Gastroesophageal sphincter (tissue), 4 donors: ENCODE measurements at regions not wholly inside any gene's neighbourhood (a gene's known extent, or its start where the extent isn't known, plus 50 kb on each side); places are given as distances from the start of the nearest gene placed in this dataset.

Experiments
- ATAC-seq: fragments of 150-250 bp; one replicate; pipeline ENCODE4 v1.9.1; 2016; ENCODE audit warnings: mild to moderate bottlenecking, moderate library complexity
- H3K27ac ChIP-seq, 4 donors: fragments of 200-600 bp; sonication (generic) in 3 of 4; 1 replicate in 3 of 4; 2 replicates in 1 of 4; pipeline ENCODE4 v1.5.1; 2016 to 2019
- H3K27me3 ChIP-seq: fragments of 200-600 bp; sonication (generic); one replicate; pipeline ENCODE4 v1.5.1; 2019
- H3K36me3 ChIP-seq, 2 donors: fragments of 200-600 bp; sonication (generic); one replicate each; pipeline ENCODE4 v1.5.1; 2019; ENCODE audit warnings: control low read depth in 1 of 2
- H3K4me1 ChIP-seq, 3 donors: fragments of 200-600 bp; sonication (generic); 1 replicate in 2 of 3; 2 replicates in 1 of 3; pipeline ENCODE4 v1.5.1; 2016 to 2019; ENCODE audit warnings: control low read depth in 2 of 3
- H3K4me3 ChIP-seq, 2 donors: fragments of 200-600 bp; sonication (generic); one replicate each; pipeline ENCODE4 v1.5.1; 2019; ENCODE audit warnings: mild to moderate bottlenecking in 1 of 2, moderate library complexity in 1 of 2
- H3K9me3 ChIP-seq, 3 donors: fragments of 200-600 bp; sonication (generic); one replicate each; pipeline ENCODE4 v1.5.1; 2017 to 2019; ENCODE audit warnings: control low read depth in 2 of 3
- CTCF ChIP-seq, 4 experiments: fragments of 200-600 bp in 2 of 4; fragments of 450-650 bp in 2 of 4; sonication (generic) in 1 of 4; IDR thresholded peaks; one replicate each; pipeline ENCODE4 v1.5.1; 2017 to 2019; ENCODE audit warnings: antibody characterized with exemption in 4 of 4, mild to moderate bottlenecking in 2 of 4, moderate library complexity in 2 of 4
- EP300 ChIP-seq: sonication (generic); formaldehyde crosslinking; IDR thresholded peaks from one replicate; pipeline ENCODE4 v1.6.1; 2017; ENCODE audit warnings: antibody characterized with exemption, mild to moderate bottlenecking
- POLR2A ChIP-seq, 2 donors: fragments of 450-650 bp; IDR thresholded peaks; one replicate each; pipeline ENCODE4 v1.6.1; 2017; ENCODE audit warnings: antibody characterized with exemption in 2 of 2, mild to moderate bottlenecking in 2 of 2, moderate library complexity in 1 of 2
- POLR2AphosphoS5 ChIP-seq: sonication (generic); formaldehyde crosslinking; IDR thresholded peaks from one replicate; pipeline ENCODE4 v1.6.1; 2017; ENCODE audit warnings: antibody characterized with exemption
- WGBS, 2 donors: methylation state at CpG; one replicate each; pipeline ENCODE4 v1.1.5; 2018; ENCODE audit warnings: low coverage in 1 of 2; 5-methylcytosine and 5-hydroxymethylcytosine counted together

- no peaks in the 10 kb centered on the region for H3K36me3 ChIP-seq
- no peak overlapping the region for H3K27ac ChIP-seq
- peaks cover 0 to 15% (median 0%) of the 10 kb centered on the region in 3 donors for H3K9me3 ChIP-seq
- WGBS, 2 donors = 43 to 50% methylated on average over 2 to 3 of the region's 3 CpGs
- H3K27me3 ChIP-seq = no peaks in the 10 kb centered on the region
- no peak for TF ChIP-seq EP300
- no peak for TF ChIP-seq POLR2AphosphoS5
- TF ChIP-seq CTCF (IDR thresholded peaks at IDR 0.05) = no peak
- no peak for TF ChIP-seq POLR2A (IDR thresholded peaks at IDR 0.05)
- no peak for ATAC-seq
- H3K4me1 ChIP-seq = no peaks in the 10 kb centered on the region
- no peak overlapping the region for H3K4me3 ChIP-seq
These were observed 492.8 kb upstream of the NR3C2 start for GRCh38 chr4:148934926-148935578.

GRCh38 chr4:148926276-148927260 is 484.4 kb upstream of the NR3C2 start:
- no peak overlapping the region for H3K27ac ChIP-seq
- 19 to 51% methylated on average over 2 to 3 of the region's 3 CpGs for whole genome bisulfite sequencing, 2 donors
- TF ChIP-seq POLR2A (IDR thresholded peaks at IDR 0.05) (no peak), CTCF (IDR thresholded peaks at IDR 0.05) (no peak), POLR2AphosphoS5 (no peak), EP300 (no peak)
- peaks cover 0 to 9% (median 6%) of the 10 kb centered on the region in 3 donors for H3K4me1 ChIP-seq
- ATAC-seq = no peak
- H3K27me3 ChIP-seq = no peaks in the 10 kb centered on the region
- no peak overlapping the region for H3K4me3 ChIP-seq
- no peaks in the 10 kb centered on the region for H3K36me3 ChIP-seq
- H3K9me3 ChIP-seq = peaks cover 0 to 19% (median 0%) of the 10 kb centered on the region in 3 donors

GRCh38 chr4:148923881-148924280 is 481.7 kb upstream of the NR3C2 start:
- TF ChIP-seq POLR2AphosphoS5 (no peak), POLR2A (IDR thresholded peaks at IDR 0.05) (no peak), CTCF (IDR thresholded peaks at IDR 0.05) (no peak), EP300 (no peak)
- no peaks in the 10 kb centered on the region for H3K27me3 ChIP-seq
- no peaks in the 10 kb centered on the region for H3K36me3 ChIP-seq
- ATAC-seq = no peak
- no peaks in the 10 kb centered on the region for H3K9me3 ChIP-seq
- no peak overlapping the region for H3K27ac ChIP-seq
- H3K4me1 ChIP-seq = peaks cover 0 to 9% (median 6%) of the 10 kb centered on the region in 3 donors
- H3K4me3 ChIP-seq = no peak overlapping the region

GRCh38 chr4:148922497-148922896 is 480.3 kb upstream of the NR3C2 start:
- WGBS, 2 donors = 88 to 89% methylated on average over 1 of the region's 1 CpG

More at GRCh38 chr4:148922497-148922896, 480.3 kb upstream of the NR3C2 start:
- Histone ChIP-seq H3K27ac (no peak overlapping the region), H3K36me3 (no peaks in the 10 kb centered on the region), H3K9me3 (no peaks in the 10 kb centered on the region), H3K4me3 (no peak overlapping the region), H3K4me1 (peaks cover 0 to 9% (median 6%) of the 10 kb centered on the region in 3 donors), H3K27me3 (no peaks in the 10 kb centered on the region)
- no peak for TF ChIP-seq POLR2A (IDR thresholded peaks at IDR 0.05)
- no peak for TF ChIP-seq POLR2AphosphoS5
- TF ChIP-seq EP300 = no peak
- TF ChIP-seq CTCF (IDR thresholded peaks at IDR 0.05) = no peak
- no peak for ATAC-seq
